HEK293 (cell line): ENCODE measurements at regions not wholly inside any gene's neighbourhood (a gene's known extent, or its start where the extent isn't known, plus 50 kb on each side); places are given as distances from the start of the nearest gene placed in this dataset.

Source experiments
- CTCF ChIA-PET: fragments of 350-600 bp; formaldehyde crosslinking; extraction: SDS; loops from one replicate; lab custom pipeline; 2021; ENCODE audit warnings: antibody characterized with exemption; lab: Yijun Ruan, JAX
- POLR2A ChIA-PET: fragments of 300-600 bp; formaldehyde crosslinking; extraction: SDS; loops from one replicate; lab custom pipeline; 2020; ENCODE audit warnings: antibody characterized with exemption, inconsistent platforms; lab: Yijun Ruan, JAX
- H3K27ac ChIP-seq: fragments of 200-500 bp; sonication (Bioruptor generic); 2 replicates; pipeline ENCODE4 v1.5.1; 2014; ENCODE audit warnings: low read depth, low read length, control low read depth, inconsistent platforms; ENCODE audit errors: extremely low read depth
- H3K36me3 ChIP-seq, 2 experiments: fragments of 200-500 bp in 1 of 2; sonication (Bioruptor generic) in 1 of 2; 1 replicate in 1 of 2; 2 replicates in 1 of 2; pipeline ENCODE4 v1.5.1; 2014 to 2017; ENCODE audit warnings: inconsistent platforms in 2 of 2, low read length in 2 of 2; ENCODE audit not compliant: control insufficient read depth in 2 of 2, insufficient read depth in 1 of 2
- H3K4me1 ChIP-seq: fragments of 200-500 bp; sonication (Bioruptor generic); 2 replicates; pipeline ENCODE4 v1.5.1; 2014; ENCODE audit warnings: mild to moderate bottlenecking, low read length, inconsistent platforms; ENCODE audit not compliant: control insufficient read depth, insufficient read depth
- H3K4me3 ChIP-seq: 2 replicates; pipeline ENCODE4 v1.5.1; 2011; ENCODE audit warnings: low read depth, mild to moderate bottlenecking, control low read depth, low read length, moderate library complexity
- H3K9me3 ChIP-seq: fragments of 200-500 bp; sonication (Bioruptor generic); 2 replicates; pipeline ENCODE4 v1.5.1; 2014; ENCODE audit warnings: low read depth, low read length, inconsistent platforms; ENCODE audit not compliant: control insufficient read depth, insufficient read depth
- ATF2 ChIP-seq: fragments of 450-650 bp; formaldehyde crosslinking; IDR thresholded peaks from 2 replicates; pipeline ENCODE4 v1.5.1; 2016; ENCODE audit warnings: missing biosample characterization, missing genetic modification characterization, low read depth
- GLI4 ChIP-seq: fragments of 450-650 bp; formaldehyde crosslinking; IDR thresholded peaks from 2 replicates; pipeline ENCODE4 v1.5.1; 2016; ENCODE audit warnings: missing biosample characterization, missing genetic modification characterization
- INSM2 ChIP-seq: fragments of 450-650 bp; formaldehyde crosslinking; IDR thresholded peaks from 2 replicates; pipeline ENCODE4 v1.5.1; 2016; ENCODE audit warnings: missing biosample characterization, missing genetic modification characterization
- MYNN ChIP-seq: fragments of 450-650 bp; formaldehyde crosslinking; IDR thresholded peaks from 2 replicates; pipeline ENCODE4 v1.5.1; 2016; ENCODE audit warnings: missing biosample characterization, missing genetic modification characterization, borderline replicate concordance
- MZF1 ChIP-seq: fragments of 450-650 bp; formaldehyde crosslinking; IDR thresholded peaks from 2 replicates; pipeline ENCODE4 v1.5.1; 2017; ENCODE audit warnings: missing biosample characterization, missing genetic modification characterization, borderline replicate concordance
- ZBTB11 ChIP-seq: fragments of 450-650 bp; formaldehyde crosslinking; conservative IDR thresholded peaks from 2 replicates; pipeline ENCODE4 v1.5.1; 2016; ENCODE audit warnings: low read depth, missing biosample characterization, missing genetic modification characterization
- ZBTB48 ChIP-seq: fragments of 450-650 bp; formaldehyde crosslinking; IDR thresholded peaks from 2 replicates; pipeline ENCODE4 v1.5.1; 2016; ENCODE audit warnings: missing biosample characterization, missing genetic modification characterization
- ZBTB7A ChIP-seq: fragments of 450-650 bp; formaldehyde crosslinking; IDR thresholded peaks from 2 replicates; pipeline ENCODE4 v1.5.1; 2016; ENCODE audit warnings: low read depth, missing biosample characterization, missing genetic modification characterization
- ZEB2 ChIP-seq: fragments of 450-650 bp; formaldehyde crosslinking; IDR thresholded peaks from 2 replicates; pipeline ENCODE4 v1.5.1; 2016; ENCODE audit warnings: missing biosample characterization, missing genetic modification characterization
- ZNF10 ChIP-seq: fragments of 450-650 bp; formaldehyde crosslinking; IDR thresholded peaks from 2 replicates; pipeline ENCODE4 v1.5.1; 2017; ENCODE audit warnings: missing biosample characterization, missing genetic modification characterization
- ZNF19 ChIP-seq: fragments of 450-650 bp; formaldehyde crosslinking; IDR thresholded peaks from 2 replicates; pipeline ENCODE4; 2016; ENCODE audit warnings: missing biosample characterization, missing genetic modification characterization, low read depth
- ZNF214 ChIP-seq: fragments of 450-650 bp; formaldehyde crosslinking; IDR thresholded peaks from 2 replicates; pipeline ENCODE4 v1.5.1; 2017; ENCODE audit warnings: missing biosample characterization, mild to moderate bottlenecking, missing genetic modification characterization, borderline replicate concordance
- ZNF280C ChIP-seq: fragments of 450-650 bp; formaldehyde crosslinking; IDR thresholded peaks from 2 replicates; pipeline ENCODE4 v1.5.1; 2016; ENCODE audit warnings: missing biosample characterization, missing genetic modification characterization
- ZNF324 ChIP-seq: fragments of 450-650 bp; formaldehyde crosslinking; IDR thresholded peaks from 2 replicates; pipeline ENCODE4 v1.5.1; 2016; ENCODE audit warnings: missing biosample characterization, missing genetic modification characterization
- ZNF404 ChIP-seq: fragments of 450-650 bp; formaldehyde crosslinking; IDR thresholded peaks from 2 replicates; pipeline ENCODE4 v1.5.1; 2017; ENCODE audit warnings: missing biosample characterization, missing genetic modification characterization
- ZNF555 ChIP-seq: fragments of 450-650 bp; formaldehyde crosslinking; conservative IDR thresholded peaks from 2 replicates; pipeline ENCODE4 v1.5.1; 2017; ENCODE audit warnings: missing biosample characterization, mild to moderate bottlenecking, missing genetic modification characterization, inconsistent platforms
- ZNF571 ChIP-seq: fragments of 450-650 bp; formaldehyde crosslinking; IDR thresholded peaks from 2 replicates; pipeline ENCODE4 v1.5.0; 2017; ENCODE audit warnings: missing biosample characterization, missing genetic modification characterization
- ZNF580 ChIP-seq: fragments of 450-650 bp; formaldehyde crosslinking; IDR thresholded peaks from 2 replicates; pipeline ENCODE4 v1.5.1; 2016; ENCODE audit warnings: missing biosample characterization, missing genetic modification characterization
- ZNF600 ChIP-seq: fragments of 450-650 bp; formaldehyde crosslinking; IDR thresholded peaks from 2 replicates; pipeline ENCODE4 v1.5.1; 2016; ENCODE audit warnings: missing biosample characterization, missing genetic modification characterization
- ZNF645 ChIP-seq: fragments of 450-650 bp; formaldehyde crosslinking; IDR thresholded peaks from 2 replicates; pipeline ENCODE4; 2016; ENCODE audit warnings: missing biosample characterization, missing genetic modification characterization
- ZNF670 ChIP-seq: fragments of 450-650 bp; formaldehyde crosslinking; IDR thresholded peaks from 2 replicates; pipeline ENCODE4 v1.5.1; 2016; ENCODE audit warnings: missing biosample characterization, missing genetic modification characterization, low read depth
- ZNF701 ChIP-seq: fragments of 450-650 bp; formaldehyde crosslinking; IDR thresholded peaks from 2 replicates; pipeline ENCODE4 v1.5.1; 2016; ENCODE audit warnings: missing biosample characterization, missing genetic modification characterization

GRCh38 chr10:131544495-131544894, 233.0 kb upstream of the TCERG1L start (continued):
- TF ChIP-seq ZBTB11 (tag by site-specific recombination), result no peak

GRCh38 chr10:131546086-131546810, 234.7 kb upstream of the TCERG1L start:
- H3K27ac ChIP-seq, result no peak overlapping the region
- TF ChIP-seq ZNF555, result no peak
- TF ChIP-seq ZNF19 (tag by site-specific recombination), result no peak
- TF ChIP-seq ZNF280C (tag by site-specific recombination), result no peak
- TF ChIP-seq MZF1, result no peak
- no peak for TF ChIP-seq ZNF600 (tag by site-specific recombination)
- CTCF ChIA-PET, result no interaction called here
- POLR2A ChIA-PET, result no interaction called here
- H3K4me3 ChIP-seq, result no peak overlapping the region
- H3K4me1 ChIP-seq, result no peaks in the 10 kb centered on the region
- no peaks in the 10 kb centered on the region for H3K9me3 ChIP-seq
- no peaks in the 10 kb centered on the region for H3K36me3 ChIP-seq

GRCh38 chr10:131547129-131547799, 235.7 kb upstream of the TCERG1L start:
- POLR2A ChIA-PET, result no interaction called here
- CTCF ChIA-PET, result interaction anchor here (0.7 kb wide), 1 partner anchor 374 kb away, joined by 3 read pairs; no protein-coding TSS in a partner anchor
- no peak overlapping the region for H3K4me3 ChIP-seq
- TF ChIP-seq ATF2 (tag by site-specific recombination) (no peak), ZBTB7A (tag by site-specific recombination) (no peak), GLI4 (tag by site-specific recombination) (no peak), MYNN (tag by site-specific recombination) (no peak), ZNF214 (no peak), ZNF580 (tag by site-specific recombination) (no peak), ZNF670 (tag by site-specific recombination) (no peak), ZNF10 (tag by site-specific recombination) (no peak), ZNF645 (tag by site-specific recombination) (no peak), ZNF404 (tag by site-specific recombination) (no peak), INSM2 (tag by site-specific recombination) (no peak), ZBTB48 (tag by site-specific recombination) (no peak), ZNF324 (tag by site-specific recombination) (no peak), ZNF701 (tag by site-specific recombination) (no peak), ZNF571 (tag by site-specific recombination) (no peak), ZEB2 (no peak), ZNF19 (tag by site-specific recombination) (no peak)

More at GRCh38 chr10:131547129-131547799, 235.7 kb upstream of the TCERG1L start:
- Histone ChIP-seq H3K27ac (no peak overlapping the region), H3K36me3 (no peaks in the 10 kb centered on the region), H3K9me3 (no peaks in the 10 kb centered on the region), H3K4me1 (no peaks in the 10 kb centered on the region)
